ENCODE measurements at regions not wholly inside any gene's neighbourhood (a gene's known extent, or its start where the extent isn't known, plus 50 kb on each side); places are given as distances from the start of the nearest gene placed in this dataset.

- ChIA-PET POLR2A (no interaction called here), CTCF (no interaction called here)
- ATAC-seq (no peak), DNase-seq (no peak)
- Histone ChIP-seq H3K4me3 (ENCODE audit: low read length) (no peak overlapping the region), H3K27me3 (ENCODE audit: control insufficient read depth in 2 of 2, insufficient read depth in 2 of 2, low read length in 2 of 2) (no peaks in the 10 kb centered on the region), H3K27ac (ENCODE audit: low read depth, low read length) (no peak overlapping the region), H3K9me3 (ENCODE audit: control insufficient read depth in 2 of 3, low read length in 3 of 3) (no peaks in the 10 kb centered on the region), H3K4me1 (ENCODE audit: control insufficient read depth in 2 of 2, insufficient read depth in 2 of 2, low read length in 2 of 2) (no peaks in the 10 kb centered on the region), H3K36me3 (ENCODE audit: control insufficient read depth in 2 of 3, insufficient read depth in 3 of 3, low read length in 3 of 3) (no peaks in the 10 kb centered on the region)
- Mint-ChIP-seq H3K4me1 (no peaks in the 10 kb centered on the region), H3K9me3 (peaks cover 0 to 18% (median 0%) of the 10 kb centered on the region in 11 donors), H3K27ac (no peak overlapping the region), H3K4me3 (no peak overlapping the region), H3K27me3 (no peaks in the 10 kb centered on the region), H3K36me3 (no peaks in the 10 kb centered on the region)
- intact Hi-C loops (cut with micrococcal nuclease), result no loop called here
Observed at GRCh38 chr21:25118648-25119047, 488.6 kb downstream of the MRPL39 start.

GRCh38 chr21:25115021-25115420, 492.3 kb downstream of the MRPL39 start:
- H3K4me1 ChIP-seq (ENCODE audit: control insufficient read depth in 2 of 2, insufficient read depth in 2 of 2, low read length in 2 of 2), result no peaks in the 10 kb centered on the region
- ChIA-PET POLR2A (no interaction called here), CTCF (no interaction called here)
- Mint-ChIP-seq H3K27me3 (no peaks in the 10 kb centered on the region), H3K4me3 (no peak overlapping the region), H3K36me3 (no peaks in the 10 kb centered on the region), H3K9me3 (peaks cover 0 to 10% (median 0%) of the 10 kb centered on the region in 11 donors), H3K4me1 (no peaks in the 10 kb centered on the region), H3K27ac (no peak overlapping the region)
- intact Hi-C loops (cut with micrococcal nuclease), result no loop called here
- no peak overlapping the region for H3K27ac ChIP-seq (ENCODE audit: low read depth, low read length)
- no peaks in the 10 kb centered on the region for H3K9me3 ChIP-seq (ENCODE audit: control insufficient read depth in 2 of 3, low read length in 3 of 3)
- DNase-seq, result no peak
- H3K4me3 ChIP-seq (ENCODE audit: low read length), result no peak overlapping the region
- H3K27me3 ChIP-seq (ENCODE audit: control insufficient read depth in 2 of 2, insufficient read depth in 2 of 2, low read length in 2 of 2), result no peaks in the 10 kb centered on the region
- no peak for ATAC-seq
- H3K36me3 ChIP-seq (ENCODE audit: control insufficient read depth in 2 of 3, insufficient read depth in 3 of 3, low read length in 3 of 3), result no peaks in the 10 kb centered on the region

- Histone ChIP-seq H3K36me3 (ENCODE audit: control insufficient read depth in 2 of 3, insufficient read depth in 3 of 3, low read length in 3 of 3) (no peaks in the 10 kb centered on the region), H3K4me3 (ENCODE audit: low read length) (no peak overlapping the region), H3K9me3 (ENCODE audit: control insufficient read depth in 2 of 3, low read length in 3 of 3) (no peaks in the 10 kb centered on the region), H3K27me3 (ENCODE audit: control insufficient read depth in 2 of 2, insufficient read depth in 2 of 2, low read length in 2 of 2) (no peaks in the 10 kb centered on the region), H3K27ac (ENCODE audit: low read depth, low read length) (no peak overlapping the region), H3K4me1 (ENCODE audit: control insufficient read depth in 2 of 2, insufficient read depth in 2 of 2, low read length in 2 of 2) (no peaks in the 10 kb centered on the region)
- Mint-ChIP-seq H3K27me3 (no peaks in the 10 kb centered on the region), H3K9me3 (peaks cover 0 to 6% (median 2%) of the 10 kb centered on the region in 11 donors), H3K4me1 (no peaks in the 10 kb centered on the region), H3K4me3 (no peak overlapping the region), H3K27ac (no peak overlapping the region), H3K36me3 (peaks cover 0 to 4% (median 0%) of the 10 kb centered on the region in 5 donors)
- ChIA-PET CTCF (no interaction called here), POLR2A (no interaction called here)
- intact Hi-C loops (cut with micrococcal nuclease), result no loop called here
- ATAC-seq, result no peak
- DNase-seq, result no peak
Observed at GRCh38 chr21:25107708-25108107, 499.6 kb downstream of the MRPL39 start.

- no peak for ATAC-seq
- Mint-ChIP-seq H3K36me3 (peaks cover 0 to 4% (median 0%) of the 10 kb centered on the region in 5 donors), H3K27ac (no peak overlapping the region), H3K27me3 (no peaks in the 10 kb centered on the region), H3K4me1 (no peaks in the 10 kb centered on the region), H3K9me3 (peaks cover 0 to 6% (median 4%) of the 10 kb centered on the region in 11 donors), H3K4me3 (no peak overlapping the region)
- ChIA-PET POLR2A (no interaction called here), CTCF (no interaction called here)
- H3K4me1 ChIP-seq (ENCODE audit: control insufficient read depth in 2 of 2, insufficient read depth in 2 of 2, low read length in 2 of 2), result no peaks in the 10 kb centered on the region
- H3K36me3 ChIP-seq (ENCODE audit: control insufficient read depth in 2 of 3, insufficient read depth in 3 of 3, low read length in 3 of 3), result no peaks in the 10 kb centered on the region
- no peak overlapping the region for H3K27ac ChIP-seq (ENCODE audit: low read depth, low read length)
- no peak overlapping the region for H3K4me3 ChIP-seq (ENCODE audit: low read length)
- no peak for DNase-seq
- no peaks in the 10 kb centered on the region for H3K9me3 ChIP-seq (ENCODE audit: control insufficient read depth in 2 of 3, low read length in 3 of 3)
- intact Hi-C loops (cut with micrococcal nuclease), result no loop called here
- no peaks in the 10 kb centered on the region for H3K27me3 ChIP-seq (ENCODE audit: control insufficient read depth in 2 of 2, insufficient read depth in 2 of 2, low read length in 2 of 2)
Observed at GRCh38 chr21:25103500-25104207, 503.6 kb downstream of the MRPL39 start.

- no peaks in the 10 kb centered on the region for H3K4me1 ChIP-seq (ENCODE audit: control insufficient read depth in 2 of 2, insufficient read depth in 2 of 2, low read length in 2 of 2)
- ATAC-seq, result no peak
- CTCF ChIA-PET, result no interaction called here
- no peaks in the 10 kb centered on the region for H3K36me3 ChIP-seq (ENCODE audit: control insufficient read depth in 2 of 3, insufficient read depth in 3 of 3, low read length in 3 of 3)
- intact Hi-C loops (cut with micrococcal nuclease), result no loop called here
- no peaks in the 10 kb centered on the region for H3K36me3 Mint-ChIP-seq
- H3K9me3 ChIP-seq (ENCODE audit: control insufficient read depth in 2 of 3, low read length in 3 of 3), result no peaks in the 10 kb centered on the region
- no peaks in the 10 kb centered on the region for H3K27me3 ChIP-seq (ENCODE audit: control insufficient read depth in 2 of 2, insufficient read depth in 2 of 2, low read length in 2 of 2)
- H3K27me3 Mint-ChIP-seq, result no peaks in the 10 kb centered on the region
- H3K4me3 Mint-ChIP-seq, result no peak overlapping the region
- POLR2A ChIA-PET, result no interaction called here
- DNase-seq, result no peak
- peaks cover 0 to 6% (median 0%) of the 10 kb centered on the region in 11 donors for H3K9me3 Mint-ChIP-seq
- no peaks in the 10 kb centered on the region for H3K4me1 Mint-ChIP-seq
- H3K4me3 ChIP-seq (ENCODE audit: low read length), result no peak overlapping the region
- H3K27ac Mint-ChIP-seq, result no peak overlapping the region
- no peak overlapping the region for H3K27ac ChIP-seq (ENCODE audit: low read depth, low read length)
Observed at GRCh38 chr21:25097648-25098047, 509.6 kb downstream of the MRPL39 start.

GRCh38 chr21:25094695-25095094, 512.6 kb downstream of the MRPL39 start:
- Histone ChIP-seq H3K9me3 (ENCODE audit: control insufficient read depth in 2 of 3, low read length in 3 of 3) (no peaks in the 10 kb centered on the region), H3K27me3 (ENCODE audit: control insufficient read depth in 2 of 2, insufficient read depth in 2 of 2, low read length in 2 of 2) (no peaks in the 10 kb centered on the region), H3K4me3 (ENCODE audit: low read length) (no peak overlapping the region), H3K27ac (ENCODE audit: low read depth, low read length) (no peak overlapping the region), H3K36me3 (ENCODE audit: control insufficient read depth in 2 of 3, insufficient read depth in 3 of 3, low read length in 3 of 3) (no peaks in the 10 kb centered on the region), H3K4me1 (ENCODE audit: control insufficient read depth in 2 of 2, insufficient read depth in 2 of 2, low read length in 2 of 2) (no peaks in the 10 kb centered on the region)
- H3K4me3 Mint-ChIP-seq, result no peak overlapping the region
- no peaks in the 10 kb centered on the region for H3K36me3 Mint-ChIP-seq
- H3K27me3 Mint-ChIP-seq, result no peaks in the 10 kb centered on the region
- H3K27ac Mint-ChIP-seq, result no peak overlapping the region
- intact Hi-C loops (cut with micrococcal nuclease), result no loop called here
- ChIA-PET POLR2A (no interaction called here), CTCF (no interaction called here)
- ATAC-seq (no peak), DNase-seq (no peak)
- H3K9me3 Mint-ChIP-seq, result peaks cover 0 to 14% (median 0%) of the 10 kb centered on the region in 11 donors
- no peaks in the 10 kb centered on the region for H3K4me1 Mint-ChIP-seq

- H3K27me3 ChIP-seq (ENCODE audit: control insufficient read depth in 2 of 2, insufficient read depth in 2 of 2, low read length in 2 of 2), result no peaks in the 10 kb centered on the region
- no peak overlapping the region for H3K4me3 ChIP-seq (ENCODE audit: low read length)
- no peaks in the 10 kb centered on the region for H3K9me3 ChIP-seq (ENCODE audit: control insufficient read depth in 2 of 3, low read length in 3 of 3)
- Mint-ChIP-seq H3K9me3 (peaks cover 0 to 12% (median 0%) of the 10 kb centered on the region in 11 donors), H3K4me1 (no peaks in the 10 kb centered on the region), H3K36me3 (no peaks in the 10 kb centered on the region), H3K27ac (no peak overlapping the region), H3K4me3 (no peak overlapping the region), H3K27me3 (no peaks in the 10 kb centered on the region)
- DNase-seq, result no peak
- POLR2A ChIA-PET, result no interaction called here
- H3K36me3 ChIP-seq (ENCODE audit: control insufficient read depth in 2 of 3, insufficient read depth in 3 of 3, low read length in 3 of 3), result no peaks in the 10 kb centered on the region
- ATAC-seq, result no peak
- intact Hi-C loops (cut with micrococcal nuclease), result no loop called here
- no peak overlapping the region for H3K27ac ChIP-seq (ENCODE audit: low read depth, low read length)
- H3K4me1 ChIP-seq (ENCODE audit: control insufficient read depth in 2 of 2, insufficient read depth in 2 of 2, low read length in 2 of 2), result no peaks in the 10 kb centered on the region
- CTCF ChIA-PET, result no interaction called here
Observed at GRCh38 chr21:25092441-25093011, 514.8 kb downstream of the MRPL39 start.
